Liver (tissue), 3 donors: ENCODE measurements at regions not wholly inside any gene's neighbourhood (a gene's known extent, or its start where the extent isn't known, plus 50 kb on each side); places are given as distances from the start of the nearest gene placed in this dataset.
"Not testable (repeated sequence)": the region's sequence is repeated elsewhere in the genome, so short reads cannot be mapped to it uniquely, and the experiment has no call there.

ENCODE experiments used
- EGR1 ChIP-seq, 2 donors: IDR thresholded peaks; 2 replicates each; pipeline ENCODE4 v1.6.1; 2016 to 2018; ENCODE audit warnings: antibody characterized with exemption in 2 of 2, low read depth in 2 of 2
- FOXA1 ChIP-seq: IDR thresholded peaks from 2 replicates; pipeline ENCODE4 v1.6.1; 2016; ENCODE audit warnings: antibody characterized with exemption
- FOXA2 ChIP-seq: IDR thresholded peaks from 2 replicates; pipeline ENCODE4 v1.6.1; 2016; ENCODE audit warnings: antibody characterized with exemption
- JUND ChIP-seq, 2 donors: IDR thresholded peaks; 2 replicates each; pipeline ENCODE4 v1.6.1; 2016; ENCODE audit warnings: antibody characterized with exemption in 2 of 2
- RAD21 ChIP-seq, 2 donors: IDR thresholded peaks; 2 replicates each; pipeline ENCODE4 v1.6.1; 2016; ENCODE audit warnings: antibody characterized with exemption in 2 of 2, mild to moderate bottlenecking in 2 of 2
- SP1 ChIP-seq: IDR thresholded peaks from 2 replicates; pipeline ENCODE4 v1.6.1; 2018; ENCODE audit warnings: antibody characterized with exemption, mild to moderate bottlenecking
- TAF1 ChIP-seq: conservative IDR thresholded peaks from 2 replicates; pipeline ENCODE4 v1.6.1; 2016; ENCODE audit warnings: antibody characterized with exemption, mild to moderate bottlenecking
- YY1 ChIP-seq: IDR thresholded peaks from 2 replicates; pipeline ENCODE4 v1.6.1; 2016; ENCODE audit warnings: antibody characterized with exemption, mild to moderate bottlenecking
- TF ChIP-seq, protein P1 (sequence below): fragments of 150-350 bp; IDR thresholded peaks from 2 replicates; pipeline ENCODE4 v1.5.1; 2017; ENCODE audit warnings: improper control_type of control experiment, low read depth, low read length; ENCODE audit not compliant: missing input control
- TF ChIP-seq, protein P2 (sequence below): IDR thresholded peaks from 2 replicates; pipeline ENCODE4 v1.6.1; 2016; ENCODE audit warnings: antibody characterized with exemption
- TF ChIP-seq, protein P3 (sequence below): IDR thresholded peaks from 2 replicates; pipeline ENCODE4 v1.6.1; 2016; ENCODE audit warnings: antibody characterized with exemption, mild to moderate bottlenecking
- TF ChIP-seq, protein P4 (sequence below): IDR thresholded peaks from 2 replicates; pipeline ENCODE4 v1.6.1; 2016; ENCODE audit warnings: antibody characterized with exemption
- donor health status: healthy.
- donor health status: healthy.

DNA sequence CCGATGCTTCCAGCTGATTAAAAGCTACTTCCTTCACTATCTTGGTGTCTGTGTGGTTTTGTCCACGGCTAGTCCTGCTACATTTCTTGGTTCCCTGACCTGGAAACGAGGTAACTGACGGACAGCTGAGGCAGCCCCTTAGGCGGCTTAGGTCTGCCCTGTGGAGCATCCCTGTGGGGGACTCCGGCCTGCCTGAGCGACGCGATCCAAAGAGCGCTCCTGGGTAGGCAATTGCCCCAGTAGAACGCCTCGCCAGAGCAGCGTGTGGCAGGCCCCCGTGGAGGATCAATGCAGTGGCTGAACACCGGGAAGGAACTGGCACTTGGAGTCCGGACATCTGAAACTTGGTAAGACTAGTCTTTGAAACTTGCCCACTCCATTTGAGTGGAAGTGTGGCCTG is 60.5 kb upstream of the MAGEC2 start:
- TF ChIP-seq, protein P1, sequence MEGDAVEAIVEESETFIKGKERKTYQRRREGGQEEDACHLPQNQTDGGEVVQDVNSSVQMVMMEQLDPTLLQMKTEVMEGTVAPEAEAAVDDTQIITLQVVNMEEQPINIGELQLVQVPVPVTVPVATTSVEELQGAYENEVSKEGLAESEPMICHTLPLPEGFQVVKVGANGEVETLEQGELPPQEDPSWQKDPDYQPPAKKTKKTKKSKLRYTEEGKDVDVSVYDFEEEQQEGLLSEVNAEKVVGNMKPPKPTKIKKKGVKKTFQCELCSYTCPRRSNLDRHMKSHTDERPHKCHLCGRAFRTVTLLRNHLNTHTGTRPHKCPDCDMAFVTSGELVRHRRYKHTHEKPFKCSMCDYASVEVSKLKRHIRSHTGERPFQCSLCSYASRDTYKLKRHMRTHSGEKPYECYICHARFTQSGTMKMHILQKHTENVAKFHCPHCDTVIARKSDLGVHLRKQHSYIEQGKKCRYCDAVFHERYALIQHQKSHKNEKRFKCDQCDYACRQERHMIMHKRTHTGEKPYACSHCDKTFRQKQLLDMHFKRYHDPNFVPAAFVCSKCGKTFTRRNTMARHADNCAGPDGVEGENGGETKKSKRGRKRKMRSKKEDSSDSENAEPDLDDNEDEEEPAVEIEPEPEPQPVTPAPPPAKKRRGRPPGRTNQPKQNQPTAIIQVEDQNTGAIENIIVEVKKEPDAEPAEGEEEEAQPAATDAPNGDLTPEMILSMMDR = not testable (repeated sequence)
- not testable (repeated sequence) for TF ChIP-seq FOXA1; JUND (IDR thresholded peaks at IDR 0.05); YY1; TAF1; EGR1 (IDR thresholded peaks at IDR 0.05; ENCODE audit: low read depth in 2 of 2); RAD21 (IDR thresholded peaks at IDR 0.05); FOXA2; SP1
- TF ChIP-seq, protein P2, sequence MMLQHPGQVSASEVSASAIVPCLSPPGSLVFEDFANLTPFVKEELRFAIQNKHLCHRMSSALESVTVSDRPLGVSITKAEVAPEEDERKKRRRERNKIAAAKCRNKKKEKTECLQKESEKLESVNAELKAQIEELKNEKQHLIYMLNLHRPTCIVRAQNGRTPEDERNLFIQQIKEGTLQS = not testable (repeated sequence)
- TF ChIP-seq, protein P3, sequence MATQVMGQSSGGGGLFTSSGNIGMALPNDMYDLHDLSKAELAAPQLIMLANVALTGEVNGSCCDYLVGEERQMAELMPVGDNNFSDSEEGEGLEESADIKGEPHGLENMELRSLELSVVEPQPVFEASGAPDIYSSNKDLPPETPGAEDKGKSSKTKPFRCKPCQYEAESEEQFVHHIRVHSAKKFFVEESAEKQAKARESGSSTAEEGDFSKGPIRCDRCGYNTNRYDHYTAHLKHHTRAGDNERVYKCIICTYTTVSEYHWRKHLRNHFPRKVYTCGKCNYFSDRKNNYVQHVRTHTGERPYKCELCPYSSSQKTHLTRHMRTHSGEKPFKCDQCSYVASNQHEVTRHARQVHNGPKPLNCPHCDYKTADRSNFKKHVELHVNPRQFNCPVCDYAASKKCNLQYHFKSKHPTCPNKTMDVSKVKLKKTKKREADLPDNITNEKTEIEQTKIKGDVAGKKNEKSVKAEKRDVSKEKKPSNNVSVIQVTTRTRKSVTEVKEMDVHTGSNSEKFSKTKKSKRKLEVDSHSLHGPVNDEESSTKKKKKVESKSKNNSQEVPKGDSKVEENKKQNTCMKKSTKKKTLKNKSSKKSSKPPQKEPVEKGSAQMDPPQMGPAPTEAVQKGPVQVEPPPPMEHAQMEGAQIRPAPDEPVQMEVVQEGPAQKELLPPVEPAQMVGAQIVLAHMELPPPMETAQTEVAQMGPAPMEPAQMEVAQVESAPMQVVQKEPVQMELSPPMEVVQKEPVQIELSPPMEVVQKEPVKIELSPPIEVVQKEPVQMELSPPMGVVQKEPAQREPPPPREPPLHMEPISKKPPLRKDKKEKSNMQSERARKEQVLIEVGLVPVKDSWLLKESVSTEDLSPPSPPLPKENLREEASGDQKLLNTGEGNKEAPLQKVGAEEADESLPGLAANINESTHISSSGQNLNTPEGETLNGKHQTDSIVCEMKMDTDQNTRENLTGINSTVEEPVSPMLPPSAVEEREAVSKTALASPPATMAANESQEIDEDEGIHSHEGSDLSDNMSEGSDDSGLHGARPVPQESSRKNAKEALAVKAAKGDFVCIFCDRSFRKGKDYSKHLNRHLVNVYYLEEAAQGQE = not testable (repeated sequence)
- TF ChIP-seq, protein P4, sequence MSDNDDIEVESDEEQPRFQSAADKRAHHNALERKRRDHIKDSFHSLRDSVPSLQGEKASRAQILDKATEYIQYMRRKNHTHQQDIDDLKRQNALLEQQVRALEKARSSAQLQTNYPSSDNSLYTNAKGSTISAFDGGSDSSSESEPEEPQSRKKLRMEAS = not testable (repeated sequence)
